ENCODE measurements at regions not wholly inside any gene's neighbourhood (a gene's known extent, or its start where the extent isn't known, plus 50 kb on each side); places are given as distances from the start of the nearest gene placed in this dataset.

DNA sequence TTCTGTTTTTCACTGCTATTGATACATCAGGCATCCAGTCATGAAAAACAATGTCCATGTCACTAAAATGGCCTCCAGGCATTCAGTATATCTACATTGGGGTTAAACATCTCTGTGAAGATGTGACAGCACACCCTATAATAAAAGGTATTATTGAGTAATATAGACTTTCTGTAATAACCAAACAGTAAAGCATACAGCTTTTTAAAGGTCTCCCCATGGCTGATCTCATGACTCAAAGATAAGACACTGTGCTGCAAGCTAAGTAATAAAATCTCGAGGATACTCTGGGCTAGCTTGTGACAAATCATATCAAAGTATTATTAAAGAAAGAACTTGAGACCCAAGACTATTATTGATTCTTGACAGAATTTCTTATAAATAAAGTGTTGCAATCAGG lies 613.1 kb upstream of the PKN2 start (continued):
- TF ChIP-seq, protein P1, sequence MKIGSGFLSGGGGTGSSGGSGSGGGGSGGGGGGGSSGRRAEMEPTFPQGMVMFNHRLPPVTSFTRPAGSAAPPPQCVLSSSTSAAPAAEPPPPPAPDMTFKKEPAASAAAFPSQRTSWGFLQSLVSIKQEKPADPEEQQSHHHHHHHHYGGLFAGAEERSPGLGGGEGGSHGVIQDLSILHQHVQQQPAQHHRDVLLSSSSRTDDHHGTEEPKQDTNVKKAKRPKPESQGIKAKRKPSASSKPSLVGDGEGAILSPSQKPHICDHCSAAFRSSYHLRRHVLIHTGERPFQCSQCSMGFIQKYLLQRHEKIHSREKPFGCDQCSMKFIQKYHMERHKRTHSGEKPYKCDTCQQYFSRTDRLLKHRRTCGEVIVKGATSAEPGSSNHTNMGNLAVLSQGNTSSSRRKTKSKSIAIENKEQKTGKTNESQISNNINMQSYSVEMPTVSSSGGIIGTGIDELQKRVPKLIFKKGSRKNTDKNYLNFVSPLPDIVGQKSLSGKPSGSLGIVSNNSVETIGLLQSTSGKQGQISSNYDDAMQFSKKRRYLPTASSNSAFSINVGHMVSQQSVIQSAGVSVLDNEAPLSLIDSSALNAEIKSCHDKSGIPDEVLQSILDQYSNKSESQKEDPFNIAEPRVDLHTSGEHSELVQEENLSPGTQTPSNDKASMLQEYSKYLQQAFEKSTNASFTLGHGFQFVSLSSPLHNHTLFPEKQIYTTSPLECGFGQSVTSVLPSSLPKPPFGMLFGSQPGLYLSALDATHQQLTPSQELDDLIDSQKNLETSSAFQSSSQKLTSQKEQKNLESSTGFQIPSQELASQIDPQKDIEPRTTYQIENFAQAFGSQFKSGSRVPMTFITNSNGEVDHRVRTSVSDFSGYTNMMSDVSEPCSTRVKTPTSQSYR (CRISPR knock-in tag; IDR thresholded peaks at IDR 0.05): no peak
- TF ChIP-seq MXD4 (CRISPR knock-in tag; IDR thresholded peaks at IDR 0.05; ENCODE audit: borderline replicate concordance): no peak

DNA sequence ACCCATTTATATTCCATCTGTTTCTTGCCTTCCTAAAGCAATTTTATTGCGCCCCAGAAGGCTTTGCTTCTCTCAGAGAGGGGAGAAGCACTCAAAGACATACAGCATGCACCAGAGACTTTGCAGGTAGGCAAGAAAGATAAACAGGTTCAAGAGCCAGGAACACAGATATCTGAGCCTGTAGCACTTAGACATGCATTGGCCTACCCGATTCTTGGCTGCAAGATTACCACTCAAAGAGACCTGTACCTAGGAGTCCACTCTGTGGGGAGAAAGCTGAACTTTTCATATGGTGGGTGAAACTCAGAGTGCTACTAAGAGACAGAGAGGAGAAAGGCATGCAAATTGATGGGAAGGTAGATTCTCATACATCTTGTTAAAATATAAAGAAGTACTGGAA lies 609.4 kb upstream of the PKN2 start:
- CTCF ChIA-PET: interaction anchor here (0.7 kb wide), 1 partner anchor 200 kb away, joined by 3 read pairs; no protein-coding TSS in a partner anchor
- H3K27ac Mint-ChIP-seq: no peak overlapping the region
- POLR2A ChIA-PET: no interaction called here
- ATAC-seq (no peak), DNase-seq (ENCODE audit: low spot score) (no peak)
- H3K4me1 Mint-ChIP-seq: no peaks in the 10 kb centered on the region
- H3K27me3 Mint-ChIP-seq (ENCODE audit: low read depth): no peaks in the 10 kb centered on the region
- H3K36me3 Mint-ChIP-seq: no peaks in the 10 kb centered on the region
- H3K9me3 Mint-ChIP-seq: no peaks in the 10 kb centered on the region
- H3K4me3 Mint-ChIP-seq: no peak overlapping the region
- no peak for TF ChIP-seq FOXK1 (CRISPR knock-in tag; IDR thresholded peaks at IDR 0.05)
- TF ChIP-seq, protein P2, sequence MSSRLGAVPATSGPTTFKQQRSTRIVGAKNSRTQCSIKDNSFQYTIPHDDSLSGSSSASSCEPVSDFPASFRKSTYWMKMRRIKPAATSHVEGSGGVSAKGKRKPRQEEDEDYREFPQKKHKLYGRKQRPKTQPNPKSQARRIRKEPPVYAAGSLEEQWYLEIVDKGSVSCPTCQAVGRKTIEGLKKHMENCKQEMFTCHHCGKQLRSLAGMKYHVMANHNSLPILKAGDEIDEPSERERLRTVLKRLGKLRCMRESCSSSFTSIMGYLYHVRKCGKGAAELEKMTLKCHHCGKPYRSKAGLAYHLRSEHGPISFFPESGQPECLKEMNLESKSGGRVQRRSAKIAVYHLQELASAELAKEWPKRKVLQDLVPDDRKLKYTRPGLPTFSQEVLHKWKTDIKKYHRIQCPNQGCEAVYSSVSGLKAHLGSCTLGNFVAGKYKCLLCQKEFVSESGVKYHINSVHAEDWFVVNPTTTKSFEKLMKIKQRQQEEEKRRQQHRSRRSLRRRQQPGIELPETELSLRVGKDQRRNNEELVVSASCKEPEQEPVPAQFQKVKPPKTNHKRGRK (CRISPR knock-in tag; IDR thresholded peaks at IDR 0.05; ENCODE audit: borderline replicate concordance): no peak
- TF ChIP-seq ZNF138 (CRISPR knock-in tag; conservative IDR thresholded peaks at IDR 0.05): no peak
- no peak for TF ChIP-seq SMAD4 (CRISPR knock-in tag; IDR thresholded peaks at IDR 0.05)
- TF ChIP-seq, protein P1 (CRISPR knock-in tag; IDR thresholded peaks at IDR 0.05): no peak
- TF ChIP-seq GABPB1 (CRISPR knock-in tag; IDR thresholded peaks at IDR 0.05): no peak
- no peak for TF ChIP-seq FOXJ3 (CRISPR knock-in tag; IDR thresholded peaks at IDR 0.05; ENCODE audit: borderline replicate concordance)
- TF ChIP-seq, protein P3, sequence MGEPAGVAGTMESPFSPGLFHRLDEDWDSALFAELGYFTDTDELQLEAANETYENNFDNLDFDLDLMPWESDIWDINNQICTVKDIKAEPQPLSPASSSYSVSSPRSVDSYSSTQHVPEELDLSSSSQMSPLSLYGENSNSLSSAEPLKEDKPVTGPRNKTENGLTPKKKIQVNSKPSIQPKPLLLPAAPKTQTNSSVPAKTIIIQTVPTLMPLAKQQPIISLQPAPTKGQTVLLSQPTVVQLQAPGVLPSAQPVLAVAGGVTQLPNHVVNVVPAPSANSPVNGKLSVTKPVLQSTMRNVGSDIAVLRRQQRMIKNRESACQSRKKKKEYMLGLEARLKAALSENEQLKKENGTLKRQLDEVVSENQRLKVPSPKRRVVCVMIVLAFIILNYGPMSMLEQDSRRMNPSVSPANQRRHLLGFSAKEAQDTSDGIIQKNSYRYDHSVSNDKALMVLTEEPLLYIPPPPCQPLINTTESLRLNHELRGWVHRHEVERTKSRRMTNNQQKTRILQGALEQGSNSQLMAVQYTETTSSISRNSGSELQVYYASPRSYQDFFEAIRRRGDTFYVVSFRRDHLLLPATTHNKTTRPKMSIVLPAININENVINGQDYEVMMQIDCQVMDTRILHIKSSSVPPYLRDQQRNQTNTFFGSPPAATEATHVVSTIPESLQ (CRISPR knock-in tag; IDR thresholded peaks at IDR 0.05): no peak
- TF ChIP-seq ATF1 (CRISPR knock-in tag; IDR thresholded peaks at IDR 0.05): no peak
- no peak for TF ChIP-seq NR2C2 (CRISPR knock-in tag; IDR thresholded peaks at IDR 0.05)
- TF ChIP-seq KAT7 (CRISPR knock-in tag; IDR thresholded peaks at IDR 0.05; ENCODE audit: borderline replicate concordance): no peak
- TF ChIP-seq, protein P4, sequence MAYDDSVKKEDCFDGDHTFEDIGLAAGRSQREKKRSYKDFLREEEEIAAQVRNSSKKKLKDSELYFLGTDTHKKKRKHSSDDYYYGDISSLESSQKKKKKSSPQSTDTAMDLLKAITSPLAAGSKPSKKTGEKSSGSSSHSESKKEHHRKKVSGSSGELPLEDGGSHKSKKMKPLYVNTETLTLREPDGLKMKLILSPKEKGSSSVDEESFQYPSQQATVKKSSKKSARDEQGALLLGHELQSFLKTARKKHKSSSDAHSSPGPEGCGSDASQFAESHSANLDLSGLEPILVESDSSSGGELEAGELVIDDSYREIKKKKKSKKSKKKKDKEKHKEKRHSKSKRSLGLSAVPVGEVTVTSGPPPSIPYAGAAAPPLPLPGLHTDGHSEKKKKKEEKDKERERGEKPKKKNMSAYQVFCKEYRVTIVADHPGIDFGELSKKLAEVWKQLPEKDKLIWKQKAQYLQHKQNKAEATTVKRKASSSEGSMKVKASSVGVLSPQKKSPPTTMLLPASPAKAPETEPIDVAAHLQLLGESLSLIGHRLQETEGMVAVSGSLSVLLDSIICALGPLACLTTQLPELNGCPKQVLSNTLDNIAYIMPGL (CRISPR knock-in tag; IDR thresholded peaks at IDR 0.05): no peak
- TF ChIP-seq ZNF121 (CRISPR knock-in tag; IDR thresholded peaks at IDR 0.05): no peak
- no peak for TF ChIP-seq ZNF423 (CRISPR knock-in tag; IDR thresholded peaks at IDR 0.05)
- no peak for TF ChIP-seq TEAD1 (CRISPR knock-in tag; IDR thresholded peaks at IDR 0.05)
- TF ChIP-seq NR3C1 (CRISPR knock-in tag; conservative IDR thresholded peaks at IDR 0.05; ENCODE audit: low read depth): no peak
- TF ChIP-seq, protein P5, sequence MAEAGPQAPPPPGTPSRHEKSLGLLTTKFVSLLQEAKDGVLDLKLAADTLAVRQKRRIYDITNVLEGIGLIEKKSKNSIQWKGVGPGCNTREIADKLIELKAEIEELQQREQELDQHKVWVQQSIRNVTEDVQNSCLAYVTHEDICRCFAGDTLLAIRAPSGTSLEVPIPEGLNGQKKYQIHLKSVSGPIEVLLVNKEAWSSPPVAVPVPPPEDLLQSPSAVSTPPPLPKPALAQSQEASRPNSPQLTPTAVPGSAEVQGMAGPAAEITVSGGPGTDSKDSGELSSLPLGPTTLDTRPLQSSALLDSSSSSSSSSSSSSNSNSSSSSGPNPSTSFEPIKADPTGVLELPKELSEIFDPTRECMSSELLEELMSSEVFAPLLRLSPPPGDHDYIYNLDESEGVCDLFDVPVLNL (CRISPR knock-in tag; IDR thresholded peaks at IDR 0.05; ENCODE audit: borderline replicate concordance, low read depth): no peak
- no peak for TF ChIP-seq ELF4 (CRISPR knock-in tag; IDR thresholded peaks at IDR 0.05; ENCODE audit: low read depth)
